HG03060 (cell line): ENCODE measurements at regions not wholly inside any gene's neighbourhood (a gene's known extent, or its start where the extent isn't known, plus 50 kb on each side); places are given as distances from the start of the nearest gene placed in this dataset.
"Not testable (repeated sequence)": the region's sequence is repeated elsewhere in the genome, so short reads cannot be mapped to it uniquely, and the experiment has no call there.

Experiments used
- ATAC-seq: cut with Tn5 transposase; IDR thresholded peaks from one replicate; pipeline ENCODE4 v1.9.1; 2021; ENCODE audit warnings: low read depth, moderate number of reproducible peaks; ENCODE audit not compliant: unreplicated experiment

DNA sequence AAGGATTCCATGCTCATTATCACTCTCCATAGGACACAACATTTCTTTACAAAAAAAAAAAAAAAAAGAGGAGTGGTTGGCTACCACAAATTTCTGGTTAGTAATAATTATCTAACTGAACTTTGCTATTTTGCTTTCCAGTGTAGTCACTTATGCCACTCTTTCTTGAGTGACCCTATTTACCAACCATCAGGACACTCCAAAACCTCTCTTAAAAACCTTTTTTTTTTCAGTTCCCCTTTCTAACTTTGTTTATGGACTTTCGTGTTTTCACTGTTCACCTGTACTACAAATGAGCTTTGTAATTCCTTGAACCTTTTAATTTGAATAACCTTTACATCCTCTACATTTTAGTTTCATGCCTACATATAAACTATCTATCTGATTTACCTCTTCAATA, 686.5 kb upstream of the PCDH9 start:
- ATAC-seq = no peak

DNA sequence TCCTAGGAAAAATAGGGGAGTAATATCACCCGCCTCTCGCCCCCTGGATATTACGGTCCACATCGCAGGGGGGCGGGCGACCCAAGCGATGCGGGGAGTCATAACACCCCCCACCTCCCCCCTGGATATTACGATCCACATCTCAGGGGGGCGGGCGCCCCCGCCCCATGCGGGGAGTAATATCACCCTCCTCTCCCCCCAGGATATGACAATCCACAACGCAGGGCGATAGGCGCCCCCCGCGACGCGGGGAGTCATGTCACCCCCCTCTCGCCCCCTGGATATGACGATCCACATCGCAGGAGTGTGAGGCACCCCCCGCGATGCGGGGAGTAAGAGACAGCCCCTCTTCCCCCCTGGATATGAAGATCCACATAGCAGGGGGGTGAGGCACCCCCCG, 684.4 kb upstream of the PCDH9 start:
- ATAC-seq = no peak

DNA sequence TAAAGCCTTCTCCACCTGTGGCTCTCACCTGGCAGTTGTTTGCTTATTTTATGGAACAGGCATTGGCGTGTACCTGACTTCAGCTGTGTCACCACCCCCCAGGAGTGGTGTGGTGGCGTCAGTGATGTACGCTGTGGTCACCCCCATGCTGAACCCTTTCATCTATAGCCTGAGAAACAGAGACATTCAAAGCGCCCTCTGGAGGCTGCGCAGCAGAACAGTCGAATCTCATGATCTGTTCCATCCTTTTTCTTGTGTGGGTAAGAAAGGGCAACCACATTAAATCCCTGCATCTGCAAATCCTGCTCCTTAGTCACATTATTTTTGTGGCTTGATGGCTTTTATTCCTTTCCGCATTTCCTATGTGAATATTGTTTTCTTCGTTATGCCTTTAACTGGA, 672.8 kb upstream of the PCDH9 start:
- ATAC-seq = not testable (repeated sequence)

DNA sequence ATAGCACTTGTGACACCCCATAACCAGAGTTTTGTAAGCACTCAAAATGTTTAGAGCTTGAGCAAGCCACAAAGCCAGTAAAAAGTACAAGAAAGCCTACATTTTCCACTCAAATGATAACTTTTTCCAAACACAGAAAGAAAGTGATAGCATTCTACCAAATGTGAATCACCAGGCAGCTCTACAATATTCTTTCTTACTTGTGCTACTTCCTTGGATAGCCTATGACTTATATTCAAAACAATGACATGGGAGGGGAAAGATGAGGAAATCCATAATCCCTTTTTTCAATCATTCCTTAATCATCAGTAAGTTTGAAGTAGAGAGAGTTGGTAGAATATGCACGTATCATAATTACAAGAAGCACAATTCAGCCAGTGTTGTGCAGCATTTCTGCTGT, 650.8 kb upstream of the PCDH9 start:
- ATAC-seq = no peak

DNA sequence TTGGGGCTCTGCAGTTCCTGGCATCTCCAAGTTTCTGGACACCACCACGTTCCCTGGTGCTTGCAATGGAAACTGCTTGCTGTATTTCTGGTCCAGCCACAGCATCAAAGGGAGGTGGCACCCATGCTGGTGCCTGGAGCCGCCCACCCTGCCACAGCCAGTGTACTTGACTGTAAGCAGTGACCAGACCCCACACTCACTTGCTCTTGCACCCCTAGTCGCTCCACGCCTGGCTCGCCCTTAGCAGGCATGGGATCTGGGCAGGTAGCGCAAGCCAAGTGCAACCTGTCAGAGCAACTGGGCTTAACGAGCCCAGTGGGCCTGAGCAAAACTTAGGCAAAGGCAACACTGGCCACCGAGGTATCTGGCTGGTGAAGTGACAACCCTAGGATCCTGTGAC, 648.2 kb upstream of the PCDH9 start:
- no peak for ATAC-seq

DNA sequence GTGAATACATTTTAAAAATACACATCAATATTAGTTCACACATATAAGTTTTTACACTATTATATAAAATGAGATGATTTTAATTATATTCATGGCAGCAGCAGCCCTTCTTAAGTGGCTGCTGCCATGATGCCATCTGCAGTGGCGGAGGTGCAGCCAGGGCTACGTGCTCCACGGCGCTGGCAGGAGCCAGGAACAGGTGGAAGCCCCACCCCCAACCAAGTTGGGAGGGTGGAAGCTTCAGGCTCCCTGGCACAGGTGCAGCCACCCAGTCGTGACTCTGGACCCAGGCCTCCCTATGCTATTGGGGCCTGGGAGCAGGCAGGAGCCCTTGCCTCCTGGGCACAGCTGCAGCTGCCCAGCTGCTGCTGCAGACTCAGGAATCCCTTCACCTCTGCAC, 646.9 kb upstream of the PCDH9 start:
- ATAC-seq = no peak

DNA sequence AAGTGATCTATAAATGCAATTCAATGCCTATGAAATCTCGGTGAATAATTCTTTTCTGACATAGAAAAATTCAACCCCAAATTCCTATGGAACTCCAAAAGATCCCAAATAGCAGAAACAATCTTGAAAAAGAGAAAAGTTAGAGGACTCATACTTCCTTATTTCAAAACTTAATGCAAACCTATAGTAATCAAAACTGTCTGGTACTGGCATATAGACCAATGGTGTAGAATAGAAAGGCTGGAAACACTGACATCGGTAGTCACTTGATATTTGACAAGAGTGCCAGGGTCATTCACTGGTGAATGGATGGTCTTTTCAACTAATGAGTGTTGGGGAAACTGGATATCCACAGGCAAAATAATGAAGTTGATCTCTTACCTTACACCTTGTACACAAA, 637.1 kb upstream of the PCDH9 start:
- no peak for ATAC-seq

DNA sequence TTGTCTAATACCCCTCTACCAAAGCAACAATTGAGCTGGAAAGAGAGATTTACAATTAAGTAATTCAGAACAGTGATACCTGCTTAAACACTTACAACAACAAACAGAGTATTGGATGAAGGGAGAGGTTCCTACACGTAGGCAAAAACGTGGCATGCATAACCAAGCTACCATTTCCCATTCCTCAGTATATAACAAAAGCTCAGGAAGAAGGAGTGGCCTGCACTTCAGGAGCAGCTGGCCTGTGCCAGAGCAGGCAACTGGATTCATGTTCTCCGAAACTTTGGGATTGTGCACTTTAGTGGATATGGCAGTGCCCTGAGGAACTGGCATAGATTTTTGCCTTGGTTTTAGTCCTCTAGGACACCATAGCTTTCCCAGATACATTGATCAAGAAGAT, 630.2 kb upstream of the PCDH9 start:
- ATAC-seq = no peak

DNA sequence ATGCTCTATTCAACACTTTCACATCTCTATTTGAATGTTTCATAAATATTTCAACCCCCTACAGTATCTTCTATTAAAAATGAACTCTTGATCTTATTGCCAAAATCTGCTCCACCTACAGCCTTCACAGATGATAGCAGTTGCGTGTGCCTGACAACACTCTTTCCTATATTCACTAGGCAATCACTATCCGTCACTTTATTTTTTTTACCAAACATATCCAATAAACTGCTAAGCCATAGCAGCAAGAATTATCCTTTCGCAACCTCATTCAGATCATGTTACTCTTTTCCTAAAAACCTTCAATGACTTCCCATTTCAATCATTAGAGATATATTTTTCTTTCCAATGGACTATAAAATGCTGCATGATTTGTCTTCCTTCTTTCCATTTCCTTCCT, 629.8 kb upstream of the PCDH9 start:
- no peak for ATAC-seq

DNA sequence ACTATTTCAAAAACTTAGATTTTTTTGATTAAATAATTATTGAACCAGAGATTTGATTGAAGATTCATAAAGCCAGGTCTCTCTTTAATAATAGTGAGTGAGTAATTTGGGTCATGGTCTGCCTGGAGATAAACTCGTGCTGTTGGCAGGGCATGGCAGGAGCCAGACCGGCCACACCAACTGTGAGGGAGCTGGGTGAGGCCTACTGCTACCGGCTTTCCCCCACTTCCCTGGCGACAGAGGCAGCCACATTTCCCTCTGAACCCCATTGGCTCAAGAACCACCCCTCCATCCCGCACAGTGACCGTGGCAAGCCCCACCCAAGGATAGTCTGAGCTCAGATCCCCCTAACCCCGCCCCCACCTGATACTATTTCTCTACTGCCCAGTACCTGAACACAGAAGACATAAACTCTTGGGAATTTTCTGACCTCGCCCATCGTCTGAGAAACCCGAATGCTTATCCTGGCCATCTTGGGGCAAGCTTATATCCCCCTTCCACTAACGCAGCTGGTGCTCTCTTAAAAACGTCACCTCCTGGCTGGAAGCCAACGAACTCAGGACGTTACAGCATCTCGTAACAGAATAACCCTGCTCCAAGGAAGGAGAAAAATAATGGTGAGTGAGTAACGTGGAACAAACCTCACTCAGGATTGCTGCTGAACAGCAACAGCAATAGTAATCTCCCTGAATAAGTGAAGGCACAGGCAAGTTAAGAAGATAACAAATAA, 627.6 kb upstream of the PCDH9 start:
- no peak for ATAC-seq

DNA sequence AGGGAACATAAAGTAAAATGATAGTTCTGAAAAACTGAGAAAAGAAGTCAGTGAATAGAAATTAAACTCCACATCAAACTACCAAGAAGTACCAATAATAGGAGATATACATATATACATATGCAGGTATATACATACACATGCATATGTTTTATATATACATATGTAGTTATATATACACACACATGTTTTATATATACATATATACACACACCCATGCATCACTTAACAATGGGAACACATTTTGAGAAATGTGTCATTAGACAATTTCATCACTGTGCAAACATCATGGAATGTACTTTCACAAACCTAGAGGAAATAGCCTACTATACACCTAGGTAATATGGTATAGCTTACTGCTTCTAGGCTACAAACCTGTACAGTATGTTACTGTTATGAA, 626.8 kb upstream of the PCDH9 start:
- no peak for ATAC-seq

DNA sequence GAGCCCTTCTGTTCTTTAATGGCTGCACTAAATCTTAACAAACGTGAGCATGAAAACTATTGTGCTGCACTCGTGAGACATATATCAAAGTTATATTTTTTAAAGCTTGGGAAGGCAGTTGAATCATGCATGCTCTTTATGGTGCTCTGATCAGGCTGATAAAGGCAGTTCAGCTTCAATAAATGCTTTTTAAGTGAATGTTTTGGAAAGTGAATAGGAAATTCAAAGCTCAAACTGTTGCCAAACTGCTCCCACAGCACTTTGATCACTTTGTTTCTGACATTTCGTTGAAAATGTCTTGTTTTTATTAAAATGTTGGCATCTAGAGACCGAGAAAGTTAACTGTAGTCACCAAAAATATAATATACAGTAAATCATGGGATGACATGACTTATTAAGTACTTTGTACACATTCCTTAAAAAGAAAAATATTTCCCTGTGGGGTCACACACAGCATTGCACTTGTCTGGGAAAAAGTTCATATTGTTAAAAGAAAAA, 625.7 kb upstream of the PCDH9 start:
- no peak for ATAC-seq

DNA sequence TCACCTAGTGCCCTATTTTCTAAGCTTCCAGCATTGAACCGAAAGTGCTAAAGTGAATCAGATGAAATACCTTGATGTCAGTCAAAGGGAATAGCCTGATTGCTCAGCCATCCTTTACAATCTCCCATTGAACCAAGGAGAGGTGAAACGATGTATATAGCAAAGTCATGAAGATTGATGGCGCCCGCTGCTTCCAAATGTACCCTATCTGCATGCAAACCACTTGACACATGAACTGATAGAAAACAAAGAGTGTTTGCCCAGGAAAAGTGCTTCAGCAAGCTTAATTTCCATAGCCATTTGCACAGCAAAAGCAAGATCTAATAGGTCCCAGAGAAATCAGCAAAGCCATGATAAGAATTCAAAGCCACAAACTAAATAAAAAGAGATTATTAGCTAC, 624.9 kb upstream of the PCDH9 start:
- ATAC-seq = no peak

DNA sequence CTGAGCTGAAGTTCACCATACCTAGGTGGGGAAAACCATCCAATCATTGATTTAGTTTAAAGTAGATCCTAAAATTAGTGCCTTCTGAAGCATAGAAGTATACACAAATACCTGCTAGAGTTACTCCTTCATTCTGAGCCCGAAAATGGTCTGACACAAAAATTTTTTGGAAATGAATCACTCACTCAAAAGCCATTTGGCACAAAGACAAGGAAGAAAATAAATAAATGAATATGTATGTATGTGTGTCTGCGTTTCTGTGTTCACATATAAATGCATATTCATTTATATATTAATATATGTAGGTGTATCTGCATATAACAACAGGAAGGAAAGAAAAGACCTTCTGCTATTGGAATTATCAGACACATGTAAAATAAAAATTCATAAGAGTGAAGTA, 614.4 kb upstream of the PCDH9 start:
- ATAC-seq = no peak

DNA sequence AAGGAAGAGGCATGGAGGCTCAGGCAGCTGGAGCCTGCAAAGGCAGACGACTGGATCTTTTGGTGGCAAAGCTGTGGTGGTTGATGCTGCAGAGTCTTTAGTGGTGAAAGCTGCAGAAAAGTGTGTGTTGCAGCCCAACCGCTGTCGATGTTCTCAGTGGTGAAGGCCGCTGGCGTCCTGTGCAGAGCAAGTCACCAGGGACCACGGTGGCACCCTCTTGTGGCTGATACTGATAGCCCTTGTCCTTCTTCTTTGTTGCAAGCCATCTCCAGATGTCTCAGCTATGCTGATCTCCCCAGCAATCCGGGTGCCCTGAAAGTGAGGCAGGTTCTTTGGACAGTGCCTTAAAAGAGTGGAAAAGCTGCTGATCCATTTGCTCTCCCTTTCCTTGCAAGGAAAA, 610.9 kb upstream of the PCDH9 start:
- no peak for ATAC-seq

DNA sequence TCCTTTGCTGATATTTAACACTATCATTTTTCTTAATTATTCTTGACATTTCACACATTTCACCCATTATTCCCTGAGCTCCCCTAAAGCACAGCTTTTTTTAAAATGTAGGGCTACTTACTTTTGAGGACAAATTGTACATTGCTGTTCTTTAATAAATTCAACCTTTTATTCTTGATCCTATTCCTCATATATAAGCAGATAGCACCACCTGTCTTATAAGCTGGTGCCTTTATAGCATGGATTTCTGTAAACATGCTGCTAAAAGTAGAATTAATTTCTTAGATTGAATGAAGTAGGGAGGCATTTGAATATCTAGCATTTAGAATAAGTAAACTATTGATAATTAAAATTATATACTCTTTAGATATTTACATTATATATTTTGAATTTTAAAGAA, 603.4 kb upstream of the PCDH9 start:
- ATAC-seq = no peak

DNA sequence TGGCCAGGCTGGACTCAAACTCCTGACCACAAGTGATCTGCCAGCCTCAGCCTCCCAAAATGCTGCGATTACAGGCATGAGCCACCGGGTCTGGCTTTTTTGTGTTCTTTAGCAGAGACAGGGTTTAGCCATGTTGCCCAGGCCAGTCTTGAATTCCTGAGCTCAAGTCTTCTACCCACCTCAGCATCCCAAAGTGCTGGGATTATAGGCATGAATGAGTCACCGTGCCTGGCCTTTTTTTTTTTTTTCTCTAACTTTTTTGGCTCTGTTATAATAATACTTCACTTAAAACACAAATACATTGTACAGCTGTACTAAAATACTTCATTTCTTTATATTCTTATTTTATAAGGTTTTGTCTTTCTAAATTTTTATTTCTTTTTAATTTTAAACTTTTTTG, 599.5 kb upstream of the PCDH9 start:
- ATAC-seq = no peak

DNA sequence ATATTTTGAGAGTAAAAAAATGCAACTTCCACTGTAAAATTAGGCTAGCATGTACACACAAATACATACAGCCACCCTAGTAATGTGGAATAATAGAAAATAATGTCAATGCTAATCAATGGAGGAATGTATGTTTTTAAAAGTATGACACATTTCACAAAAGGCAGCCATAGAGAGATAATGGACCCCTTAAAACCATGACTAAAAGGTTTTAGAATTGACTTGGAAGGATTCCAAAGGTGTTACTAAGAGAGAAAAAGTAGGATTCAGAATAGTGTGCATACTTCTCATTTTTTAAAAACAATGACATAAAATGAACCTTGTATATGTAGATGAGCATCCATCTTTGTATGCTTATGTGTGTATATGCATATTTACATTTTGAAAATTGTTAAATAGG, 597.9 kb upstream of the PCDH9 start:
- ATAC-seq = no peak

DNA sequence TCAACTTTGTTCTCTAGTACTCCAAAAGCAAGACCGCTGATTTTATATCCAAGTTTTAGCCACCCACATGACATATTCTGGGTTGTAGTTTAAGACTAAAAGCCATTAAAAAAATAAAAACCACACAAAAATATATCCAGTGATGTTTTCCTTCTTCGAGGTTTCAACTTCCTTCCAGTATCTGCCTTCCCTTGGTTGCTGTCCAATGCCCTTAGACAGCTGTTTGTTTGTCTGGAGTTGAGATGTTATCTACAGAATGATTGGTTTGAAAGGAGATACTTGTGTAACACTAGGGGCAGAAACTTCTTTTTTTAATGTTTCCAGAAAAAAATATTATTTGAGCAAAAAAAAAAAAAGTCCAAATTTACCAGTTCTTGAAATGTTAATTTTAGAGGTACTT, 591.5 kb upstream of the PCDH9 start:
- ATAC-seq = no peak

DNA sequence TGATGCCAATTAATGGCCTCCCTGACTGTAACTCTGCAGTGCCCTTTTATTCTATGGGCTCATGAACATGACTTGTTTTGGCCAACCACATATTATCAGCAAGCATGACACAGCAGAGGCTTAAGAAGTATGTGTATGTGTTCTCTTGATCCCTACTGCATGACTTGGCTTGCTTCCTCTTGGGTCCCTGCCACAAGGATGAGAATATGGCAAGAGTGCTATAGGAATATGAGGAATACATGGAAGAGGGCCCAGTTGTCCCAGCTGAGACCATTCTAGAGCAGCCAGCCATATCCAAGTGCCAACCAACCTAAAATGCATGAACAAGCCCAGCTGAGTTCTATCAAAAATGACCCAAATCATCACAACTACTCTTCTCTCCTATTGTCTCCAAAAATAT, 576.7 kb upstream of the PCDH9 start:
- ATAC-seq = no peak

DNA sequence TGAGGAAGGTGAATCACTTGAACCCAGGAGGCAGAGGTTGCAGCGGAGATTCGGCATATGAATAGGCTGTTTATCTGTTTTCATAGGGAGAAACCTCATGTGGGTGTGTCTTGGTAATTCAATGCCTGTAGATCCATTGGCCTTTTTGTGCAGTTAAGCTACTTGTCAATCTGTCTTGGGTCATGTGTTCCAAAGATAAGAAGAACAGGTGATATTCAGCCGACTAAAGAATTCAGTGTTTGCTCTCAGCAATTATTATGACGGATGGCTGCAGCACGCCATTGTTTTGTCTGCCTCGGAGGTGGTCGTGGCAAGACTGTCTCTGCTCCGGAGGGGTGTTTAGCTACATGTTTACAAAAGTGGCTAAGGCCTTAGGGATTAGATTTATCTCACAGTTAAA, 573.0 kb upstream of the PCDH9 start:
- ATAC-seq = no peak

DNA sequence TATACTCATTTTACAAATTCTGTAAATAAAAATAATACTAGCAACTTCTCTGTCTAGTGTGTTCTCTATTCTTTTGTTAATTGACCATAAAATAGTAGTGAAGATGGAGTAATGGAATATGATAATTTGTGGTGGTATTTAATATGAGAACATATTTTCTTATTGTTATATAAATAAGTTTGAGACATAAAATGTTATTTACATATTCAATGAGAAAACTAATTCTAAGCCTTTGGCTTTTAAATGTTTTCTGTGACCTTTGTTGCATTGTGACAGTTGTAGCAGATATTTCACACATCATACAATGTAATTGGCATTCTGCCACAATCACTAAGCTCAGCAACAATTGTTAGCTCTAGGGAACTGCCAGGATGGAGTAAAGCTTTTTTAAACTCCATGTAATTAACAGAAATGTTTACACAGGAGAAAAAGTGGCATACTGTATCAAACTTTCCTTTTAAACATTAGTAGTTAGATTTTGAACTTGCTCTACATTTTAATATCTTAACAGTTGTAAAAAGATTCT, 562.1 kb upstream of the PCDH9 start:
- ATAC-seq = no peak

DNA sequence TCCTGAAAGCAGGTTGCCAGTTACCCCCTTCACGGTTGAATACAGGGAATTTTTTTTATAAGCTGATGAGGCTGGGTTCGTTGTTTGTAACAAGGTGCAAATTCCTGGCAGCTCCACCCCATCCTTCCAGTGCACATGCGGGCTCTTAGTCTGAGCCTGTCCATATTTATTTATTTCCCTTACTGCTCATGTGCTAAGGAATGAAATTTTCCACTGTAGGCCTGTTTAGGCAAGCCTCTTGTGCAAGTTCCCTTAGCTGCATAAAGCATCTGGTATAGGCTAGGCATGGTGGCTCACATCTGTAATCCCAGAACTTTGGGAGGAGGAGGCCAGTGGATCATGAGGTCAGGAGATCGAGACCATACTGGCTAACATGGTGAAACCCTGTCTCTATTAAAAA, 560.9 kb upstream of the PCDH9 start:
- ATAC-seq = no peak
